ENCODE measurements at regions not wholly inside any gene's neighbourhood (a gene's known extent, or its start where the extent isn't known, plus 50 kb on each side); places are given as distances from the start of the nearest gene placed in this dataset.

DNA sequence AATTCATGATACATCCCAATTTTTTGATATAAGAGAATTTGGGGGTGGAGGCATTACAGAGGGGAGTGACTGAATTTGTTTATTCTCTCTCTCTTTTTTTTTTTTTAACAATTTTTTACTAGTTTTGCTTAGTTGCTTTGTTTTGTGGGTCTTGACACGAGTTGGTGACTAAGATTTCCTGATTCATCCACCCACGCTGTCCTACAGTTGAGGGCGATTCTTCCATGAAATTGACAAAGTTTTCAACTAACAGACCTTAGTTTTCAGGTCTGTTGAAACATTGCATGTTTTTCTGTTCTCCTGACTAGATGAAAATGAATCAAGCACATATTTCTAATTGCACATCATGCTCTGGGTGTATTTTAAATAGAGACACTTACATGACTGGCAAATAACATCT is 613.8 kb downstream of the TFAP2B start:
- TF ChIP-seq, protein P1, sequence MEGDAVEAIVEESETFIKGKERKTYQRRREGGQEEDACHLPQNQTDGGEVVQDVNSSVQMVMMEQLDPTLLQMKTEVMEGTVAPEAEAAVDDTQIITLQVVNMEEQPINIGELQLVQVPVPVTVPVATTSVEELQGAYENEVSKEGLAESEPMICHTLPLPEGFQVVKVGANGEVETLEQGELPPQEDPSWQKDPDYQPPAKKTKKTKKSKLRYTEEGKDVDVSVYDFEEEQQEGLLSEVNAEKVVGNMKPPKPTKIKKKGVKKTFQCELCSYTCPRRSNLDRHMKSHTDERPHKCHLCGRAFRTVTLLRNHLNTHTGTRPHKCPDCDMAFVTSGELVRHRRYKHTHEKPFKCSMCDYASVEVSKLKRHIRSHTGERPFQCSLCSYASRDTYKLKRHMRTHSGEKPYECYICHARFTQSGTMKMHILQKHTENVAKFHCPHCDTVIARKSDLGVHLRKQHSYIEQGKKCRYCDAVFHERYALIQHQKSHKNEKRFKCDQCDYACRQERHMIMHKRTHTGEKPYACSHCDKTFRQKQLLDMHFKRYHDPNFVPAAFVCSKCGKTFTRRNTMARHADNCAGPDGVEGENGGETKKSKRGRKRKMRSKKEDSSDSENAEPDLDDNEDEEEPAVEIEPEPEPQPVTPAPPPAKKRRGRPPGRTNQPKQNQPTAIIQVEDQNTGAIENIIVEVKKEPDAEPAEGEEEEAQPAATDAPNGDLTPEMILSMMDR (conservative IDR thresholded peaks at IDR 0.05): no peak
- H3K36me3 Mint-ChIP-seq: no peaks in the 10 kb centered on the region
- H3K9me3 Mint-ChIP-seq: no peaks in the 10 kb centered on the region
- peaks cover 4% of the 10 kb centered on the region for H3K4me1 Mint-ChIP-seq (ENCODE audit: unreplicated experiment)
- no peak for DNase-seq (ENCODE audit: extremely low spot score, unreplicated experiment)
- no peak overlapping the region for H3K27ac Mint-ChIP-seq
- no peak overlapping the region for H3K4me3 Mint-ChIP-seq
- H3K27me3 Mint-ChIP-seq: no peaks in the 10 kb centered on the region

DNA sequence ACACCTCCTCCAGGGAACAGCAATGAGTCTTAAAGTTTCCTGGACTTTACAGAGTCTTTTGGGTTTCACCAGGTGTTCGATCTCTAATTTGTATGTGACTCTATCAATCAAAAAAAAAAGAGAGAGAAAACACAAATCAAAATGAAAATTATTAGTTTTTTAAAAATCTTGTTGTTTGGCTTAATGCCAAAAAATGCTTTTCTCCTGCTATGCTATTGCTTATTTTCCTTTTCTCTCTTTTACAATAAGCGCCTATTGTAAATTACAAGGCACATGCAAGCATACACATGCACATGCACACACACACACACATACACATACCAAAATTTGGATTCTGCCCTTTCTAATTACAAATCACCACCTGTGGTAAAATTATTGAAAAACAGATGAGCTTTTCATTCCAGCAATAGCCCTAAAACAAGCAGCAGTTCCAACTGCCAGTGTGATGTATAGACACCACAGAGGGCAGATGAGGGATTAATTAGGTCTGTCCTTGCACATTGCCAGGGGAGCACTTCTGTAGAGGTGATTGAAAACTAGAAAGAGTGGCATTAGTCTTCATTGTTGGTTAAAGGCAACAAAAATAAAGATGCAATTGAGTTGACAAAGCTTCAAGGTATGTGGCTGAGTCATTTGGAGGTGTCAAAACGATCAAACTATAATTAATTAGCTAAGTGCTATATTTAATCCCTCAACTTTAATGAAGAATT is 631.7 kb downstream of the TFAP2B start:
- H3K9me3 Mint-ChIP-seq: no peaks in the 10 kb centered on the region
- DNase-seq (ENCODE audit: extremely low spot score, unreplicated experiment): no peak
- H3K27me3 Mint-ChIP-seq: no peaks in the 10 kb centered on the region

DNA sequence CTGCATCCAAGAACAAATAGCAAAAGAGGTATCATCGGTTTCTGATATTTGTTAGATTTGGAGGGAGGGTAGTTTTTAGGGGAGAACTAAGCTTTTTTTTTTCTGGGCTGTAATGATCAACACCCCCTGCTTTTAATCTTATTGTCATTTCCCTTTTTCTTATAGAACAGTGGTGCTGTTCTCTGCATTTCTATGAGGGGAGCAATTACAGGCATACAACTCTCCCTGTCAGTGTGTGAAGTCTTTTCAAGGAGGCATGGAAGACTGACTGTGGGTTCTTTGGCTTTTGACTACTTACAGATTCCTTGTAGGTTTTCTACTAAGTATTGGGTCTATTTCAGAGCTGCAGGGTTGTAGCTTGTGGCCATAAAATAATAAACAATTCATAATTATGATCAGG is 632.3 kb downstream of the TFAP2B start:
- no peaks in the 10 kb centered on the region for H3K27me3 Mint-ChIP-seq
- no peak for DNase-seq (ENCODE audit: extremely low spot score, unreplicated experiment)
- H3K9me3 Mint-ChIP-seq: no peaks in the 10 kb centered on the region
- peaks cover 6% of the 10 kb centered on the region for H3K4me1 Mint-ChIP-seq (ENCODE audit: unreplicated experiment)
- H3K27ac Mint-ChIP-seq: no peak overlapping the region
- H3K4me3 Mint-ChIP-seq: no peak overlapping the region
- H3K36me3 Mint-ChIP-seq: no peaks in the 10 kb centered on the region
- TF ChIP-seq, protein P1 (conservative IDR thresholded peaks at IDR 0.05): no peak

More for the DNA sequence above, 631.7 kb downstream of the TFAP2B start:
- Mint-ChIP-seq H3K4me1 (ENCODE audit: unreplicated experiment) (peaks cover 6% of the 10 kb centered on the region), H3K4me3 (no peak overlapping the region), H3K27ac (no peak overlapping the region), H3K36me3 (no peaks in the 10 kb centered on the region)
- TF ChIP-seq, protein P1 (conservative IDR thresholded peaks at IDR 0.05): no peak

DNA sequence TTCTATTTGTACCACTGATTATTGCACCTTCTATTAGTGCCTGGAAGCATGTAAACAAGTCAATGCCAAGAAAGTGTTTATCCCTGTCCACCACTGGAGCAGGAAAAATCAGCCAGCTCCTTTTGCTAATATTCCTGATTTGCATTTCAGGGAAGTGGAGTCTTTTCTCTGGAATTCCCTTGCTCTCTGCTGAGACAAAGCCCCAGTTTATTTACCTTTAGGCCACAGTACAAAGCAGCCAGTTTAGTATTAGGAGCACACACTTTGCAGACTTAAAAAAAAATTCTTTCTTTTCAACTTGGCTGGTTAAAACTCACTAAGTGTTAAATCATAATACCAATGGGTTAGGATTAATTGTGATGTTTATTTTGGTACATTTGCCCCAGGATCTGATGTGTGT is 631.1 kb downstream of the PKHD1 start:
- H3K4me3 Mint-ChIP-seq: no peak overlapping the region
- no peaks in the 10 kb centered on the region for H3K27me3 Mint-ChIP-seq

DNA sequence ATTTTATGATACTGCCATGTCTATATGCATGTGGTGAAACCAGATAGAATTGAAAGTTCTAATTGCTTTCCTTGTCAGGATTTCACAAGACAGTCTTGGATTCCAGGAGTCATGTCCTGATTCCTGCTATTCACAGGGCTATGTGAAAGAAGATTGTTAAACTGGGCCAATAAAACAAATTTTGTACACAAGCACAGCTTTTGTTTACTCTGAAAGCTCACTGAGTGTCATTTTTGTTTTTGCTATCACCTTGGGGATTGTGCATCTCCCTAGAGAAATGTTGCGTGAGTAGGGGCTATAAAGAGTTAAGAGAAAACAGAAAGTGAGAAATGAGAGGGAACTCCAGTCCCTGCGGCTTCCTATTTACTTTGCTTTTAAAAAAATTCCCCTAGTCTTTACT is 627.5 kb downstream of the PKHD1 start:
- H3K27me3 Mint-ChIP-seq: no peaks in the 10 kb centered on the region
- peaks cover 12% of the 10 kb centered on the region for H3K4me1 Mint-ChIP-seq (ENCODE audit: unreplicated experiment)
- H3K36me3 Mint-ChIP-seq: no peaks in the 10 kb centered on the region
- no peaks in the 10 kb centered on the region for H3K9me3 Mint-ChIP-seq
- TF ChIP-seq, protein P1 (conservative IDR thresholded peaks at IDR 0.05): no peak
- H3K27ac Mint-ChIP-seq: no peak overlapping the region
- no peak overlapping the region for H3K4me3 Mint-ChIP-seq
- DNase-seq (ENCODE audit: extremely low spot score, unreplicated experiment): no peak

More for the DNA sequence above, 631.1 kb downstream of the PKHD1 start:
- H3K27ac Mint-ChIP-seq: no peak overlapping the region
- H3K4me1 Mint-ChIP-seq (ENCODE audit: unreplicated experiment): peaks cover 18% of the 10 kb centered on the region
- no peaks in the 10 kb centered on the region for H3K36me3 Mint-ChIP-seq
- no peak for DNase-seq (ENCODE audit: extremely low spot score, unreplicated experiment)
- TF ChIP-seq, protein P1 (conservative IDR thresholded peaks at IDR 0.05): no peak
- no peaks in the 10 kb centered on the region for H3K9me3 Mint-ChIP-seq
